H1 (cell line): ENCODE measurements at regions not wholly inside any gene's neighbourhood (a gene's known extent, or its start where the extent isn't known, plus 50 kb on each side); places are given as distances from the start of the nearest gene placed in this dataset.

Experiments
- CTCF ChIA-PET: fragments of 300-600 bp; sonication (Branson Sonifier 250); formaldehyde crosslinking; loops from one replicate; lab custom pipeline; 2021; ENCODE audit not compliant: partially characterized antibody; lab: Charles Lee
- POLR2A ChIA-PET: fragments of 300-600 bp; sonication (Branson Sonifier 250); formaldehyde crosslinking; loops from one replicate; lab custom pipeline; 2021; ENCODE audit warnings: inconsistent platforms; ENCODE audit not compliant: partially characterized antibody; lab: Charles Lee
- DNase-seq, 2 experiments: peaks; one replicate each; pipeline versions ENCODE4 v3.0.0 to v3.0.0-alpha.2; 2010 to 2022; ENCODE audit warnings: low spot score in 2 of 2, low read depth in 1 of 2, mixed read lengths in 1 of 2
- FAIRE-seq: peaks from 2 replicates; lab custom pipeline; 2011; peaks lifted over from hg19 to GRCh38; lab: Jason Lieb, UNC
- H2AFZ ChIP-seq: 2 replicates; pipeline ENCODE4 v1.8.1; 2012; ENCODE audit warnings: low read length, inconsistent platforms
- H2AK5ac ChIP-seq: 2 replicates; pipeline ENCODE4 v1.6.1; 2013; ENCODE audit warnings: low read depth, low read length
- H2BK120ac ChIP-seq: replicated peaks from 2 replicates; pipeline ENCODE3; 2013; ENCODE audit warnings: low read depth, low read length, inconsistent platforms
- H2BK12ac ChIP-seq: 2 replicates; pipeline ENCODE4 v1.6.1; 2013; ENCODE audit warnings: low read depth, low read length
- H2BK15ac ChIP-seq: 2 replicates; pipeline ENCODE4 v1.6.1; 2013; ENCODE audit warnings: low read length
- H2BK20ac ChIP-seq: 2 replicates; pipeline ENCODE4 v1.6.1; 2013; ENCODE audit warnings: low read length
- H2BK5ac ChIP-seq: 2 replicates; pipeline ENCODE4 v1.6.1; 2013; ENCODE audit warnings: low read depth, low read length
- H3K14ac ChIP-seq: 2 replicates; pipeline ENCODE4 v1.6.1; 2013; ENCODE audit warnings: inconsistent platforms; ENCODE audit not compliant: insufficient read length
- H3K18ac ChIP-seq: 2 replicates; pipeline ENCODE4 v1.6.1; 2013; ENCODE audit warnings: low read length; ENCODE audit errors: extremely low read depth
- H3K23ac ChIP-seq: 2 replicates; pipeline ENCODE4 v1.6.1; 2013; ENCODE audit warnings: inconsistent platforms; ENCODE audit not compliant: insufficient read length
- H3K23me2 ChIP-seq: 2 replicates; pipeline ENCODE4 v1.6.1; 2013; ENCODE audit warnings: low read depth, low read length
- H3K27ac ChIP-seq: 2 replicates; pipeline ENCODE4 v1.6.1; 2011; ENCODE audit warnings: low read depth, low read length, inconsistent platforms
- H3K27me3 ChIP-seq, 4 experiments: replicated peaks in 1 of 4; 1 replicate in 1 of 4; 2 replicates in 3 of 4; pipeline versions ENCODE4 v1.6.1 to v1.8.1; 2011 to 2013; ENCODE audit warnings: low read length in 3 of 4, mild to moderate bottlenecking in 3 of 4, inconsistent platforms in 2 of 4, mixed read lengths in 2 of 4, moderate library complexity in 1 of 4; ENCODE audit not compliant: control insufficient read depth in 3 of 4, insufficient read depth in 3 of 4; ENCODE audit errors: extremely low read depth in 1 of 4
- H3K36me3 ChIP-seq, 4 experiments: 2 replicates each; pipeline versions ENCODE4 v1.6.1 to v1.8.1; 2011 to 2013; ENCODE audit warnings: mild to moderate bottlenecking in 4 of 4, low read length in 3 of 4, moderate library complexity in 2 of 4, control low read depth in 1 of 4, inconsistent platforms in 1 of 4; ENCODE audit not compliant: insufficient read depth in 4 of 4, control insufficient read depth in 2 of 4
- H3K4ac ChIP-seq: replicated peaks from 2 replicates; pipeline ENCODE3; 2013; ENCODE audit warnings: low read length, low read depth, mixed read lengths, inconsistent platforms; ENCODE audit not compliant: insufficient read length
- H3K4me1 ChIP-seq, 4 experiments: replicated peaks in 1 of 4; 1 replicate in 1 of 4; 2 replicates in 3 of 4; pipeline versions ENCODE4 v1.6.1 to v1.8.1; 2011 to 2013; ENCODE audit warnings: low read length in 3 of 4, inconsistent platforms in 2 of 4, mixed read lengths in 1 of 4; ENCODE audit not compliant: insufficient read depth in 4 of 4, control insufficient read depth in 3 of 4
- H3K4me2 ChIP-seq, 2 experiments: 2 replicates each; pipeline versions ENCODE4 v1.6.1 to v1.8.1; 2011 to 2013; ENCODE audit warnings: low read depth in 2 of 2, low read length in 2 of 2, control low read depth in 1 of 2, inconsistent platforms in 1 of 2, mild to moderate bottlenecking in 1 of 2; ENCODE audit not compliant: insufficient read depth in 1 of 2
- H3K4me3 ChIP-seq, 4 experiments: fragments of 200-600, 300-600 bp in 1 of 4; sonication (generic), shearing (Covaris generic), sonication (Bioruptor Twin) in 1 of 4; 2 replicates each; pipeline versions ENCODE4 v1.5.1 to v1.8.1; 2011 to 2016; ENCODE audit warnings: low read length in 4 of 4, low read depth in 3 of 4, control low read depth in 2 of 4, inconsistent platforms in 2 of 4, mild to moderate bottlenecking in 2 of 4, mixed read lengths in 1 of 4, moderate library complexity in 1 of 4; ENCODE audit not compliant: insufficient read depth in 2 of 4; ENCODE audit errors: extremely low read depth in 1 of 4
- H3K56ac ChIP-seq: replicated peaks from 2 replicates; pipeline ENCODE3; 2013; ENCODE audit warnings: low read depth, mild to moderate bottlenecking, mixed read lengths, low read length, inconsistent platforms; ENCODE audit not compliant: insufficient read length
- H3K79me1 ChIP-seq: 2 replicates; pipeline ENCODE4 v1.6.1; 2013; ENCODE audit warnings: low read depth, low read length, control low read depth
- H3K79me2 ChIP-seq, 2 experiments: 2 replicates each; pipeline versions ENCODE4 v1.6.1 to v1.8.1; 2012 to 2013; ENCODE audit warnings: low read length in 2 of 2, mild to moderate bottlenecking in 2 of 2, inconsistent platforms in 1 of 2; ENCODE audit not compliant: insufficient read depth in 2 of 2, control insufficient read depth in 1 of 2
- H3K9ac ChIP-seq, 4 experiments: replicated peaks in 1 of 4; 1 replicate in 1 of 4; 2 replicates in 3 of 4; pipeline versions ENCODE4 v1.6.1 to v1.8.1; 2011 to 2013; ENCODE audit warnings: low read depth in 3 of 4, low read length in 3 of 4, control low read depth in 2 of 4, mild to moderate bottlenecking in 2 of 4, moderate library complexity in 2 of 4, inconsistent platforms in 1 of 4; ENCODE audit errors: extremely low read depth in 1 of 4
- H3K9me3 ChIP-seq, 2 experiments: 2 replicates each; pipeline versions ENCODE4 v1.6.1 to v1.8.1; 2012 to 2013; ENCODE audit warnings: mild to moderate bottlenecking in 2 of 2, moderate library complexity in 2 of 2, control low read depth in 1 of 2, inconsistent platforms in 1 of 2, low read depth in 1 of 2, low read length in 1 of 2, mixed read lengths in 1 of 2; ENCODE audit not compliant: insufficient read depth in 2 of 2
- H4K20me1 ChIP-seq, 2 experiments: replicated peaks in 1 of 2; 2 replicates each; pipeline versions ENCODE3 to v1.8.1; 2011 to 2013; ENCODE audit warnings: inconsistent platforms in 2 of 2, low read length in 2 of 2, mild to moderate bottlenecking in 1 of 2; ENCODE audit not compliant: insufficient read depth in 2 of 2, control insufficient read depth in 1 of 2
- H4K5ac ChIP-seq: 2 replicates; pipeline ENCODE4 v1.6.1; 2013; ENCODE audit warnings: low read length, low read depth, mixed read lengths, inconsistent platforms; ENCODE audit not compliant: insufficient read length
- H4K8ac ChIP-seq: 2 replicates; pipeline ENCODE4 v1.8.0; 2013; ENCODE audit warnings: mild to moderate bottlenecking, moderate library complexity, low read length, inconsistent platforms; ENCODE audit not compliant: insufficient read depth; ENCODE audit errors: extremely low read depth
- H4K91ac ChIP-seq: replicated peaks from 2 replicates; pipeline ENCODE3; 2013; ENCODE audit warnings: low read length, mixed read lengths, inconsistent platforms; ENCODE audit not compliant: insufficient read length
- CEBPB ChIP-seq: IDR thresholded peaks from 2 replicates; pipeline ENCODE4 v1.6.1; 2012; ENCODE audit warnings: low read depth, low read length
- JUND ChIP-seq: IDR thresholded peaks from 2 replicates; pipeline ENCODE4 v1.6.1; 2011; ENCODE audit warnings: mild to moderate bottlenecking, improper control_type of control experiment, low read length
- KDM4A ChIP-seq: IDR thresholded peaks from one replicate; pipeline ENCODE4 v1.7.1; 2012; ENCODE audit warnings: low read depth, mild to moderate bottlenecking, moderate library complexity, low read length, inconsistent platforms; ENCODE audit not compliant: severe bottlenecking
- MAFK ChIP-seq: IDR thresholded peaks from 2 replicates; pipeline ENCODE4 v1.6.1; 2012; ENCODE audit warnings: low read depth, mild to moderate bottlenecking, improper control_type of control experiment, low read length
- PHF8 ChIP-seq: fragments of 200-600 bp; sonication (generic); conservative IDR thresholded peaks from 2 replicates; pipeline ENCODE4 v1.7.1; 2012; ENCODE audit warnings: low read depth, mild to moderate bottlenecking, inconsistent platforms, low read length, moderate library complexity
- SP2 ChIP-seq: IDR thresholded peaks from 2 replicates; pipeline ENCODE4 v1.6.1; 2012; ENCODE audit warnings: mild to moderate bottlenecking, low read length, inconsistent platforms
- TBP ChIP-seq: IDR thresholded peaks from 2 replicates; pipeline ENCODE4 v1.6.1; 2011; ENCODE audit warnings: low read depth, low read length, improper control_type of control experiment
- TEAD4 ChIP-seq: IDR thresholded peaks from 2 replicates; pipeline ENCODE4 v1.6.1; 2012; ENCODE audit warnings: low read depth, low read length, inconsistent platforms, mixed read lengths
- WGBS, 2 experiments: shearing (Covaris generic) in 1 of 2; methylation state at CpG; one replicate each; pipeline versions ENCODE4 v1.1.6 to v1.1.7; 2013 to 2015; ENCODE audit warnings: low lambda C conversion rate in 2 of 2, mixed read lengths in 2 of 2, inconsistent platforms in 1 of 2, low coverage in 1 of 2, missing lambda C conversion rate in 1 of 2; ENCODE audit not compliant: insufficient replicate concordance in 2 of 2, insufficient coverage in 1 of 2, insufficient read length in 1 of 2; ENCODE audit errors: extremely low coverage in 1 of 2, missing lambda C conversion rate in 1 of 2; 5-methylcytosine and 5-hydroxymethylcytosine counted together

- Histone ChIP-seq H2BK20ac (no peak overlapping the region), H3K36me3 (no peaks in the 10 kb centered on the region), H3K4ac (no peak overlapping the region), H3K79me1 (no peaks in the 10 kb centered on the region), H3K18ac (no peak overlapping the region), H2AFZ (no peak overlapping the region), H2AK5ac (no peak overlapping the region), H2BK15ac (no peak overlapping the region), H3K4me2 (no peak overlapping the region), H3K23ac (no peak overlapping the region), H4K91ac (no peak overlapping the region), H3K27me3 (no peaks in the 10 kb centered on the region), H3K9ac (no peak overlapping the region), H4K5ac (no peak overlapping the region), H3K4me3 (no peak overlapping the region), H3K79me2 (no peaks in the 10 kb centered on the region), H3K27ac (no peak overlapping the region), H2BK5ac (no peak overlapping the region), H2BK12ac (no peak overlapping the region), H4K20me1 (no peaks in the 10 kb centered on the region), H3K56ac (no peak overlapping the region), H3K4me1 (no peaks in the 10 kb centered on the region), H3K14ac (no peak overlapping the region), H3K23me2 (no peaks in the 10 kb centered on the region), H2BK120ac (no peak overlapping the region), H4K8ac (no peak overlapping the region), H3K9me3 (no peaks in the 10 kb centered on the region)
- 76% methylated on average over 8 of the region's 8 CpGs; no CpG with 5 or more reads in 1 of the 2 experiments for WGBS, 2 experiments
- TF ChIP-seq KDM4A = no peak
- no peak for TF ChIP-seq TBP
- TF ChIP-seq MAFK = no peak
- TF ChIP-seq PHF8 = no peak
- TF ChIP-seq JUND = no peak
- TF ChIP-seq CEBPB = no peak
- TF ChIP-seq TEAD4 = no peak
- TF ChIP-seq SP2 = no peak
- DNase-seq (no peak), FAIRE-seq (no peak)
- ChIA-PET POLR2A (no interaction called here), CTCF (interaction anchor here (0.9 to 1.2 kb wide), 2 partner anchors 31 to 55 kb away, joined by 3 read pairs; no protein-coding TSS in a partner anchor)
These were observed 1919.8 kb upstream of the AGA start for GRCh38 chr4:179361978-179362486.
